ENCODE measurements at regions not wholly inside any gene's neighbourhood (a gene's known extent, or its start where the extent isn't known, plus 50 kb on each side); places are given as distances from the start of the nearest gene placed in this dataset.
A peak's percentile ranks its signal among the peaks of the same experiment; 100 is the strongest.

GRCh38 chr6:105992315-105992961 is 93.7 kb upstream of the PRDM1 start (continued):
- TF ChIP-seq HIC2 (CRISPR knock-in tag; IDR thresholded peaks at IDR 0.05; ENCODE audit: low read depth) = no peak
- no peak for TF ChIP-seq SP5 (CRISPR knock-in tag; IDR thresholded peaks at IDR 0.05; ENCODE audit: borderline replicate concordance, low read depth)
- no peak for TF ChIP-seq CREM (IDR thresholded peaks at IDR 0.05)
- no peak for TF ChIP-seq CREM (CRISPR knock-in tag; IDR thresholded peaks at IDR 0.05)
- TF ChIP-seq MTF2 (CRISPR knock-in tag; IDR thresholded peaks at IDR 0.05; ENCODE audit: borderline replicate concordance) = no peak
- no peak for TF ChIP-seq SSRP1 (CRISPR knock-in tag; IDR thresholded peaks at IDR 0.05)
- no peak for TF ChIP-seq REXO4 (CRISPR knock-in tag; IDR thresholded peaks at IDR 0.05; ENCODE audit: borderline replicate concordance)
- no peak for TF ChIP-seq RORA (CRISPR knock-in tag; IDR thresholded peaks at IDR 0.05)
- peak; percentile 72; the same call in 1 of the 2 replicates for TF ChIP-seq TMF1 (CRISPR knock-in tag; IDR thresholded peaks at IDR 0.05; ENCODE audit: low read depth)
- no peak for TF ChIP-seq AKAP8 (CRISPR knock-in tag; IDR thresholded peaks at IDR 0.05)
- no peak for TF ChIP-seq ARNT2 (CRISPR knock-in tag; IDR thresholded peaks at IDR 0.05; ENCODE audit: low read depth)
- no peak for TF ChIP-seq SCMH1 (CRISPR knock-in tag; IDR thresholded peaks at IDR 0.05; ENCODE audit: borderline replicate concordance)
- 0 out of 2 replicates have a peak, but pooled peaks have one; percentile 26 for TF ChIP-seq ZNF761 (CRISPR knock-in tag; conservative IDR thresholded peaks at IDR 0.05)
- no peak for TF ChIP-seq TRAFD1 (CRISPR knock-in tag; IDR thresholded peaks at IDR 0.05; ENCODE audit: borderline replicate concordance)
- TF ChIP-seq ZNF503 (CRISPR knock-in tag; IDR thresholded peaks at IDR 0.05) = no peak
- TF ChIP-seq HES4 (CRISPR knock-in tag; IDR thresholded peaks at IDR 0.05; ENCODE audit: borderline replicate concordance) = no peak
- TF ChIP-seq TFDP2 (CRISPR knock-in tag; IDR thresholded peaks at IDR 0.05) = peak; percentile 77; the same call in 1 of the 2 replicates
- no peak for TF ChIP-seq BATF2 (CRISPR knock-in tag; IDR thresholded peaks at IDR 0.05)
- no peak for TF ChIP-seq ZNF136 (CRISPR knock-in tag; IDR thresholded peaks at IDR 0.05; ENCODE audit: low read depth)
- no peak for TF ChIP-seq SP140L (CRISPR knock-in tag; IDR thresholded peaks at IDR 0.05; ENCODE audit: borderline replicate concordance)
- no peak for TF ChIP-seq ZMAT3 (CRISPR knock-in tag; conservative IDR thresholded peaks at IDR 0.05)
- TF ChIP-seq RFXAP (CRISPR knock-in tag; IDR thresholded peaks at IDR 0.05; ENCODE audit: borderline replicate concordance) = no peak
- TF ChIP-seq ZBTB3 (CRISPR knock-in tag; IDR thresholded peaks at IDR 0.05; ENCODE audit: borderline replicate concordance, low read depth) = no peak
- TF ChIP-seq PHB2 (IDR thresholded peaks at IDR 0.05; ENCODE audit: partially characterized antibody) = no peak
